SW 1271 (cell line): ENCODE measurements at regions not wholly inside any gene's neighbourhood (a gene's known extent, or its start where the extent isn't known, plus 50 kb on each side); places are given as distances from the start of the nearest gene placed in this dataset.

Source experiments
- DNase-seq, 2 experiments: peaks; one replicate each; lab custom pipeline; 2025; lab: John Stamatoyannopoulos, UW

DNA sequence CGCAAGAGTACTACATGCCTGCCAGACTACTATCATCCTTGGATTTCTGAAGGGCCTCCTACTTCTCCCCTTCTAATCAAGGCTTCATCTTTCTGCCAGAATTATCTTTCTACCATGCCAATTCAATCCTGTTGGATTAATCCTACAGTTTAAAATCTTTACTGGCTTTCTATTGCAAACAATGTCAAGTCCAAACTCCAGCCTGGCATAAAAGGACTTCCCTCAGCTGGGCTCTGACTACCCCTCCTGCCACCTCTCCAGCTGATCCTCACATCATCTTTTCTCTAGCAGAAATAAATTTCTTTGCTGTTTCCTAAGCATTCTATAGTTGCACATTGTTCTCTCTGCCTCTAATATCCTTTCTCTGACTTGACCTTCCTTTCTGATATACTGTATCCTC, 119.7 kb upstream of the RAD23B start:
- no peak for DNase-seq

DNA sequence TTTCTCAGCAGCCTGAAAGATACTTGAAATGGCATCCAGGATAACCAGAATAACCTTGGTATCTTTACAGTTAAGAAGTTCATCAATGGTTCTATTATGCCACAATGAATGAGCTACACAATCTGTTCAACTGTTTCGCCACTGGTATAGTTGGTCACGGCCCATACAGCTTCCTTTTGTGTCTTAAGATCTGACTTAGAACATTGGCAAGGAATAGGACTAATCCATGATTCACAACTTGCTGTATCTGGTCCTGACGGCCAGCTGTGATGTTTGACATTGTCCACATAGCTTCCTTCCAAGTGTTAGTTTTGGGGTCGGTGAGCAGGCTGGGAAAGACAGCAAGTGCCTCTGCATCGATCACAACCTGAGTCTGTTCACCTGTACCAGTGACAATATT, 113.3 kb upstream of the RAD23B start:
- no peak for DNase-seq

DNA sequence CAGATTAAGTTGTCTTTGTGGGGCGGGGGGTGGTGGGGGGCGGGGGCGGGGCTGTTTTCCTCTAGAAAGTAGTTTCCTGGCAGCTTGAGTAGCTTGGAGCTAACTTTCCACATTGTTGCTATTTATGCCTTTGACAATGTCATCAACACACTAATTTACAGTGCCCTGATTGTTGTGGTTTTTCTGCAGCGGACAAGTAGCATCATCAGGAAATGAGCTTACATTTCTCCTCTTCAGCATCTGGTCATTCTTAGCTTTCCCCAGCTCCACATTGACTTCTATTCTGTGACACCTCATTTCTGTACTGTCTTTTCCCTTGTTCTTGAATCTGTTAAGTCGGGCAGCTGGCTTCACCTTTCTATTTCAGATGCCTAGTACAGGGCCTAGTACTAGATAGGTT, 112.3 kb upstream of the RAD23B start:
- no peak for DNase-seq

DNA sequence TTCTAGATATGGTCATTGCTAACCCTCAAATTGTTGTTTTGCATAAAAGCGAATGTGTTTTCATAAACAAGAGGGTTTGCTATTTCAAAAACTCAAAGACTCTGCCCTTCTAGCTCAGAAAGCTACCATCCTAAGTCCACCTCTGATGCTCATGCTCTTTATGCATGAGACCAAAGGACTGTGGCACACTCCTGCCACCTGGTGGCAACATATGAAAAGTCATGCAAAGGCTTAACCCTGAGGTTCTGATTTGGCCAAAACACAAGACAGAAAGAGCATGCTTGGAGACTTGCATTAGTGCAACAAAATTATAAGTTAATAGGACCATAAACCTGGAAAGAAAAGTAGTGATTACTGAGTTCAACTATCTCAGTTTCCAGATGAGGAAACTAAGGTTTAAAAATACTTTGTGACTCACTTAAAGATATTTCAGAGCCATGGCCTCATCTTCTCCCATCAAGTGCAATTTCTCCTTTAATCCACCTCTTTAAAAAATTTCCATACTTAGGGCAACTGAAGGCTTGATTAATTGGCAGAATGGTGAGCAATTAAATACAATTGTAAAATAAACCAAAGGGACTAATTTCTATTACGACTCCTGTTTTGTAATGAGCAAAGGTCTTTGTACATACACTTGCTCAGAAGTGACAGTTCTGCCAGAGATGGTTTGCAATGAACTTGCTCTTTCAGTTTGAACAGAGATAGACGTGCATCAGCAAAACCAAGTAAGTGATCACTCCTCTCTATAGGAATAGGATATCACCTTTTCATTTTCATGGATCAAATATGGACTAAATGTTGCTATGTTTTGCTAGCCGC, 110.7 kb upstream of the RAD23B start:
- peak; percentile 24 to 66 for DNase-seq

DNA sequence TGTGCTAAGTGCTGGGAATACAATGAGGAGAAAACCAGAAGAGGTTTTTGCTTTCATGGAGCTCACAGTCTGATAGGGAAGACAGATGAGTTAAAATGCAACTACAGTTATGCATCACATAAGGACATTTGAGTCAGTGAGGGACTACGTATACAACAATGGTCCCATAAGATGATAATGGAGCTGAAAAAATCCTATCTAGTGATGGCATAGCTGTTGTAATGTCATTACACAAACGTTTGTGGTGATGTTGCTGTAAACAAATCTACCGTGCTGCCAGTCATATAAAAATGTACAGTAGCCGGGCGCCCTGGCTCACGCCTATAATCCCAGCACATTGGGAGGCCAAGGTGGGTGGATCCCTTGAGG, 110.1 kb upstream of the RAD23B start:
- DNase-seq: no peak

DNA sequence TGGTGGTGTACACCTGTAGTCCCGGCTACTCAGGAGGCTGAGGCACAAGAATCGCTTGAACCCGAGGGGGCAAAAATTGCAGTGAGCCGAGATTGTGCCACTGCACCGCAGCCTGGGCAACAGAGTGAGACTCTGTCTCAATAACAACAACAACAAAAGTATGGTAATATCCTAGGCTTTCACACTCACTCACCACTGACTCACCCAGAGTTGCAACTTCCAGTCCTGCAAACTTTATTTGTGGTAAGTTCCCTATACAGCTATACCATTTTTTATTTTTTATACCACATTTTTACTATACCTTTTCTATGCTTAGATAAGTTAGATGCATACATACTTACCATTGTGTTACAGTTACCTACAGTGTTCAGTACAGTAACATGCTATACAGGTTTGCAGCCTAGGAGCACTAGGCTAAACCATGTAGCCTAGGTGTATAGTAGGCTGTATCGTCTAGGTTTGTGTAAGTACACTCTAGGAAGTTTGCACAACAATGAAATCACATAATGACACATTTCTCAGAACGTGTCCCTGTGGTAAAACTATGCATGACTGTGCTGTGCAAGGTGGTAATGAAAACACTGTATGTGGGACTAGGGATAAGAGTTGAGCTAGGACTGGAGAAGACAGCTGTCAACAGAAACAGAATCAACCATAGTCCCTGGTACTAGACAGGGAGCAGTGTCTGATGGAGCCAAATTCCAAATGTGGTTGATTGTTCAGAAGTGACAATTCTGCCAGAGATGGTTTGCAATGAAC, 109.5 kb upstream of the RAD23B start:
- DNase-seq: no peak

DNA sequence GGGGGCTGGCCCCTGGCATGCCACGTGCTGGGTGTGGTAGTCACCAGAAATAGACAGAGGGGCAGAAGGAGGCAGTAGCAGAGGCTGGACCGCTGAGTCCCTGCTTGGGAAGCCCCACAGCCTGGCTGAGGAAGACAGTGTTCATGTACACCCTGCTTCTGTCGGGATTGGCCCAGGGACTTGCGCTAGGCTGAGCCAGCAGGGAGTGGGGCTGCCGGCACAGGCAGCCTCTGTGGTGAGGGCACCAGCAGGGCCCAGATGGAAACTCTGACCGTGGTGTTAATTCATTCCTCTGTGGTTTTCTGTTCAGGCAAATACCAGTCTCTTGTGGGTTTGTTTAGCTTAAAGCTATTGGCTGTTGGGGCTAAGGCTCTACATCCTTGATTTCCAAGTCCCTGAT, 108.6 kb upstream of the RAD23B start:
- DNase-seq: no peak

DNA sequence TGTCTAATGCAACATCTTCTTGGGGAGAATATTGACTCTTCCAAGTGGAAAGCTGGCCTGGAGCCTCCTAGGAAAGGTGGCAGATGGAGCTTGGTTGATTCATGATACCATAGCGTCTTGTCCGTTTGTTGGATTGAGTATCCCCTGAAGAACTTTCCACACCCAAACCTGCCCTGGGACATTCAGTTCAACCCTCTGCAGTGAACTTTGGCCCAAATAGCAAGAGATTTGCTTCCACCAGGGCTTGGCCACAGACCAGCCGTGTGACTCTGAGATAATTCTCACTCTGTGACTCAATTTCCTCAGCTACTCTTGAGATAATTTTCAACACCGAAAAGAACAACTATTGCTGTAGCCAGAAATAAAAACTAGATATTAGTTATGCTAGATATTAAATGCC, 108.0 kb upstream of the RAD23B start:
- DNase-seq: no peak

DNA sequence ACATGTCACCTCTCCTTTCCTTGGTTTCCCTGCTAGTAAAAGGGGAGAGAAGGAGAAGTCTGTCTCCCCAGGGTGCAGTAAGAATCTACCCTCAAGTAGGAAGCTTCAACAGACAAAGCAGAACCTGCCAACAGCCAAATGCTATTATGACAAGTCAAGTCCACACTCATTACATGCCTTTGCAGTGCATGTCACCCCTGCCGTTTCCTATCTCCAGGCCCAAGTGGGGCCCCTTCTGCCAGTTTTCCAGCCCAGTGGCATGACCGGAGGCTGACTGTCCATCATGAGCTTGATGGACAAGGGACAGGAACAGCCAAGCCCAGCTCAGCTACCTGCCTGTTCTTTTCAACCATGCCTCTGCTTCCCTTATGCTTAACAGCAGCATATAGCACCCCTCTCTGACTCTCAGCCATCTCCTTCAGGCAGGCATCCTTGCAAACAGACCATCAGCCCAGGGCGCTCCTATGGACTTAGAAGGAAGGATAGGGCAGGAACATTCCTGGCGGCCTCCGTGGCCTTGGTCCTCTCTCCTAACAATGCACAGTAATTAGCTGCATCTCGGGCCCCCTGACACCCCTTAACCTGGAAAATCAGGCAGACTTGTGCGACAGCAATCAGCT, 107.2 kb upstream of the RAD23B start:
- DNase-seq: no peak

DNA sequence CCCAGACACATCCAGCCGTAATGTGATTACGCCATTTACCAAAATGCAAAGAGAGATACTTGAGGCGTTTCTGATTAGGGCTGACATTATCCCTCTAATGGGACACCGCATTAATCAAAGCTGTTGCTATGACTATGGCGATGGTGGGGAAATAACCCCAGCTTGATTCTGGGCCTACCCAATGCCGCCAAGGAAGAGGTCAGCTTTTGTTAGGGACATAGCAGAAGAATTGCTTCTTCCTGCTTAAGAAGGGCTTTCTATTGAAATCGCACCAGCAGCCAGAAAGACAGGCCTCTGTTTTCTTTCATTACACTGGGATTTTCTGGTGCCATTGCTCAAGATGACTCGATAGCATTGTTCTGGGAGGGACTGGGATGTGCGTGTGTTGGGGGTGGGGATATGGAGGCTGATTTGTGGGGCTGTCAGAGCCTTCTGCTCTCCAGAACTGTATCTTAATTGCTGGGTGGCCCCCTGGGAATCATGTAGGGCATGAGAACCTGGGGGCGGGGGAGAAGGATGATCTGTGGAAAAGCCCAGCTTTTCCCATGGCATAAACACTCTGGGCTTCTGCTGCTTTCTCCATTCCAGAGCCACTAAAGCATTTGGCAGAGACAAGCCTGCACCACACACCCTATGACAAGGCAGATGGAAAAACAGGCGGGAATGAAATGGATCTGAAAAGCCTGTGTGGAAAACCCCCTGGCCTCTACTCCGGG, 106.5 kb upstream of the RAD23B start:
- no peak for DNase-seq

DNA sequence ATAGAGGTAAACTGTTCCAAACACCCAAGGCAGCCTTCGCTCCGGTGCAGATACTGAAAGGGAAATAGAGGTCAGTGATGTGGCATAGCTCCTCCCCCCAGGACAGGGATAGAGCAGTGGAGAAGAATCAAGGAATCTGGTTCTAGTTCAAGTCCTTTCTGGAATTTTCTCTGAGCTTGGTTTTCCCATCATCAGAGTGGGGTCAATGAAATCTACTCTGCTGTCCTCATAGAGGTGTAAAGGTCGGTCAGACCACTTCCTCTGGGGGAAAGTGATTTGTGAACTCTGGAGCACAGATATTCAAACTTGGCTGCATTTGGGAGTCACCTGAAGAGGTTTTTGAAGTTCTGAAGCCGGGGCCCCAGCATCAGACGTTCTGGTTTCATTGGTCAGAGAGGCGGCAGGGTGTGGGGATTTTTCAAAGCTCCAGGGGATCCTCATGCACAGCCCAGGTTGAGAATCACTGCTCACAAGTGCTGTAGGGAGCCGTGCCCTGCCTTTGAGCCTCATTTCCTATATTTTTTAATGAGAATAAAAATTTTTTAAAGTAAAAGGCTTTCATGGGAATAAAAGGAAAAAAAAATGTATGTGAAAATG, 105.7 kb upstream of the RAD23B start:
- no peak for DNase-seq

DNA sequence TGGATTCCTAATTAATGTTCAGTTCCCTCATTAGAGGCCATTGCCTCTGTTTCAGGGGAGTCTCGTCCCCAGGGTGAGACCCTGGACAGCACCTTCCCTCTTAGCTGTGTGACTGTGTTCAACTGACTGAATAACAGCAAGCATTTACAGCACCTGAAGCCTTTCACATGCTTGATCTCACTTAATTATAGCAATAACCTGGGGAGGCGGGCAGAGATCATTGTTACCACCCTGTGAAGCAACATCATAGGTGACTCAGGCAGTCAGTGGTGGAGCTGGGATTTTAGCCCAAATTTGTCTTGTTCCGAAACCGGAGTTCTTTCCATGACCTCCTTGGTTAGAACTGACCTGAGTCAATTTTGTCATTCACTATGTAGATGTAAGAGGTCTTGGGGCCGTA, 105.2 kb upstream of the RAD23B start:
- no peak for DNase-seq

DNA sequence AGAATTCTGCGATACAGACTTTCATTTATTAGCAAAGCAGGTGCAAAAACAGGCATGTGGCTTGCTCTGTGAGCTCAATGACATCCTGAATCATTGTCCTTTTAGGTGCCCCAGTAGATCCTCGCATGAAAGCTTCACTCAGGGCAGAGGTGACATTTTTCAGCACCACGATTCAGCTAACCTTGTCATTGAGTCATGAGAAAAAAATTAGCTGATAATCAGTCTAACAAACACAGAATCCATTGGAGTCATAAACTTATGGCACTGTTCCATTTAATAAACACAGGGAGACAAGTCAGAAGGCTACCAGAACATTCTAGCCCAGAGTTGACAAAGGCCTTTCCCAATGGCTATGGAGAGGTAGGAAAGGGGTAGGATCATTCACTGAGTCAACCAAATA, 104.8 kb upstream of the RAD23B start:
- DNase-seq: no peak

DNA sequence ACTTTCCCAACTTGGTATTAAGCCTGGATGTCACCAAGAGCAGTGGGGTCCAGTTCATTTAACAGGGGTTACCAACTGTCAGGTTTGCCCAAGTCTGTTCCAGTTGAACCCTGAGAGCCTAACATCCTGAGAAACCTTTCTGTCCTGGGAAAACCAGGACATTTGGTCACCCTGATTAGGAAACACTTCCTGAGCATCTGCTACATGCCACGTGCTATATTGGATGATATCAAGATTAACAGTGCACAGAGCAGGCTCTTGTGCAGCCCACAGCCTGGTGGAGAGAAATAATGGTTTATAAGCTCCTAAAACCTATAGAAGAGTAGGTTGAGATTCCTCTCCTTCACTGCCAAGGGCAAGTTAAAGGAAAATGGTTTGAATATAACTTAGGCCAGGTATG, 102.9 kb upstream of the RAD23B start:
- DNase-seq: no peak

DNA sequence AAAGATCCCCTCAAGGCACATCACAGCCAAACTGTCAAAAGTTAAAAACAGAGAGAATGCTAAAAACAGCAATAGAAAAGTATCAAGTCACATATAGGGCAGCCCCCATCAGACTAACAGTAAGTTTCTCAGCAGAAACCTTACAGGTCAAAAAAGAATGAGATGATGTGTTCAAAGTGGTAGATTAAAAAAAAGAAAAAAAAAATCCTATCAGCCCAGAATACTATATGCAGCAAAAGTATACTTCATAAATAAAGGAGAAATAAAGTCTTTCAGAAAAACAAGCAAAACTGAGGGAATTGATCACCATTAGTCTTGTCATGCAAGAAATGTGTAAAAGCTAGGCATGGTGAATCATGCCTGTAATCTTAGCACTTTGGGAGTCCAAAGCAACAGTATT, 99.9 kb upstream of the RAD23B start:
- DNase-seq: no peak

DNA sequence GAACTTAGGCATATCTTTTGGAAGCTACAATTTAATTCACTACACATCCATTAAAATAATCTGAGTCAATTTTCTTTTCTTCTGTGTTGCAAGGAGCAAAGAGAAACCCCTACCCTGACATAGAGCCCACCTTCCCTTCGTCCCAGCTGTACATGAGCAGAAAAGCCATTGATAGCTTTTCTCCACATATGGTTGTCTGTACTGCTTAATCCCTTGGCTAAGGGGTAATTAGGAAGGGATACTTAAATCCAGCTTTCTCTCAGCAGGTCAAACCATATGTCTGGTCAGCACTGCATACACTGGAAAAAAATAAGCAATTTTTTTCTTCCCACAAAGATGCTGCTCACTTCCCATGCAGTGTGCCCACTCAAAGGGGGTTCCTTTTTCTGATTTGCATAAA, 94.7 kb upstream of the RAD23B start:
- DNase-seq: no peak

DNA sequence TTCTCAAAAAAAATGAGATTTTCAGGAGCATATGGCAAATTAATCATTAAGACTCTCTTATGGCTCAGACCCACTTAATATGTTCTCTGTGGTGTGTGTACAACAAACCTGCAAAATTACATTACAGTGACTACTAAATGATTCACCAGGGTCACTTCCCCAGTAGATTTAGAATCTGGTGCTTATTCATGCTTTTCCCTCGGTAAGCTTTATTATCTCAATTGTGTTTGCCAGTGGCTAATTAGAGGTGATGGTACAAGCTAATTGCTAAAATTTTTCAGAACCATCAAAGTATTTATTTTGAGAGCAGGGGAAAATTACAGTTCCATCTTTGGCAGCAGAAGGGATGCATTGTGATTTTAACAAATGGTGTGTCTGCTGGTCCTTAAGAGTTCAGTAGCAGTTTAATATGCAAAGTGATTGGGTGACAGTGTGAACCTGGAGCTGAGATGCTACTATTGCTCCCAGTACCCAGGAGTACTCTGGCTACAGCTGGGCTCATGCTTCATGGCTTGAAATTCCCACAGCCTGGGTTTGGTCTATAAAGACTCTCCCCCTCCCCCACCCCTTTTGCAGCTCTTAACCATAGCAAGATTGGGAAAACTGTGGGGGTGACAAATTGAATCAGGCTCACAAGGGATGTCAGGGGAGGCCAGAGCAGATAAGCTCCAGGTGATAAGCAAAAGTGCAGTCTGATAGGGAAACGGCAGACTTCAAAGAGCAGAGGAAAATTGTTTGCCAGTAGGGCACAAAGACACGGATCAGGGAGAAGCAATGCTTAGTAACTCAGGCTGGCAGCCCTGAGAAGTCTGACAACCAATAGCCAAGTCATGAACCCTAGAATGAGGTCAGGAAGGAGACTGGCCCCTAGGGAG, 92.8 kb upstream of the RAD23B start:
- no peak for DNase-seq

DNA sequence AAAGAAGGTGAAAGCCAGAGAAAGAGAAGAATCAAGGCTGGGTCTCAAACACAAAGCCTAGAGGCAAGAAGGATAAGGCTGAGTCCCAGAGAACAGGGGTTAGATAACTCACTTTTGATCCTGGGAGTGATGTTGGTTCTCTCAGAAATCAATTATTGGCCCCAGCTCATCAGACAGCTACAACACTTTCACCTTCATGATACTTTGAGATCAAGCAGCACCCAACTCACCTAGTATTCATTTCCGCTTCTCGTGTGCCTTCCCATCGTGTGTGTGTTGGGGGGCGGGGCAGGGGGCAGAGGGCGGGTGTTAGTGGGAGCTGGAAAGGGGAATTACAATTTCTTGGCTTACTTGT, 92.2 kb upstream of the RAD23B start:
- no peak for DNase-seq

DNA sequence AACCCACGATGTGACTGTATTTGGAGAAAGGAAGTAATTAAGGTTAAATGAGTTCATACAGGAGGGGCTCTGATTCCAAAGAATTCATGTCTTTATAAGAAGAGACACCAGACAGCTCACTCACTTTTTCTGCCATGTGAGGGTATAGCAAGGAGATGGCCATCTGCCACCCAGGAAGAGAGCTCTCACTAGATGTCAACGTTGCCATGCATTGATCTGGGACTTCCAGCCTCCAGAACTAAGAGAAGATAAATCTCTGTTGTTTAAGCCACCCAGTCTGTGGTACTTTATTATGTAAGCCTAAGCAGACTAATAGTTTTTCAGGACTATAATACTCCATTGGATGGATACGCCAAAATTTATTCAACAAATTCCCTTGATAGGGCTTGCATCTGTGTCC, 89.8 kb upstream of the RAD23B start:
- DNase-seq: no peak

DNA sequence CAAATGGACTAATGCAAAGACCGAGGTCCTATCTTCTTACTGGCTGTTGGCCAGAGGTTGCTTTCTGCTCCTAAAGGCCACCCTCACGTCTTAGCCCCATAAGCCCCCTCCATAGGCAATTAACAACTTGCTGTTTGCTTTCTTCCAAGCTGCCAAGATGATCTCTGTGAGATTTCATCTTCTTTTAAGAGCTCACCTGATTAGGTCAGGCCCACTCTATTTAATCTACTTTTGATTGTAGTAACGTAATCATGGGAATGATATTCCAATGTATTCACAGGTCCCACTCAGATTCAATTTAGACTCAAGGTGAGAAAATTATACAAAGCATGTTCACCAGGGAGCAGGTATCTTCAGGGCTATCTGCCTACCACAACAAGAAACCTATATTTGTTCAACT, 84.4 kb upstream of the RAD23B start:
- DNase-seq: no peak

DNA sequence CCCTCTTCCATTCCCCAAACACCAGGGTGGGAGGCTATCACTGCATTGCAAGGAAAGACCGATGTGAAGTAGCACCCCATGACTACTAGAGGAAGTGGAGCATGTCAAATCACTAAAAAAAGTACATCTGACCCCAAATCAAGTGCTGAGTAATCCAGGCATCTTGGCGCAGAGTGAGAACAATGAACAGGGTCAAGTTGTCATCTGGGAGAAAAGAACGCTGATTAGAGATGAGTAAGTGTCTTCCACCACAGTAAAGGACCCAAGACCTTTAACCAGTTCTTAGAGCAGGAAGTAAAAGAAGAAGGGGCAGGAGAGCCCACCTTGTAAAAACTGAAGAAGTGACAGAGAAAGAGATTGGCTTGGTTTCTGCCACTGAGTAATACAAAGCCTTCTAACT, 75.0 kb upstream of the RAD23B start:
- DNase-seq: no peak
